Dendritic cell treated with granulocyte-macrophage colony-stimulating factor and Interleukin-4, amounts not matched to agents 40 ng/mL and 50 ng/mL, for 4 days (primary cell): ENCODE measurements at regions not wholly inside any gene's neighbourhood (a gene's known extent, or its start where the extent isn't known, plus 50 kb on each side); places are given as distances from the start of the nearest gene placed in this dataset.

Source experiments
- H3K27ac Mint-ChIP-seq: one replicate; pipeline ENCODE4 v1.8.0; 2022; ENCODE audit warnings: mild to moderate bottlenecking, mixed read lengths
- H3K27me3 Mint-ChIP-seq: one replicate; pipeline ENCODE4 v1.8.0; 2022; ENCODE audit warnings: mild to moderate bottlenecking, mixed read lengths
- H3K36me3 Mint-ChIP-seq: one replicate; pipeline ENCODE4 v1.8.0; 2022; ENCODE audit warnings: low read depth, mixed read lengths
- H3K4me1 Mint-ChIP-seq: one replicate; pipeline ENCODE4 v1.8.0; 2022; ENCODE audit warnings: low read depth, mixed read lengths
- H3K4me3 Mint-ChIP-seq: one replicate; pipeline ENCODE4 v1.8.0; 2022; ENCODE audit warnings: mild to moderate bottlenecking, moderate library complexity, mixed read lengths
- H3K9me3 Mint-ChIP-seq: one replicate; pipeline ENCODE4 v1.8.0; 2022; ENCODE audit warnings: mixed read lengths
- intact Hi-C: fragments of 100-400 bp; cut with micrococcal nuclease; formaldehyde crosslinking; loops from one replicate; pipeline ENCODE4 v1.15.0; 2022

GRCh38 chr13:21826214-21827015 lies 155.5 kb downstream of the FGF9 start:
- Mint-ChIP-seq H3K4me1 (no peaks in the 10 kb centered on the region), H3K4me3 (no peak overlapping the region), H3K9me3 (no peaks in the 10 kb centered on the region), H3K27me3 (no peaks in the 10 kb centered on the region), H3K36me3 (no peaks in the 10 kb centered on the region), H3K27ac (no peak overlapping the region)
- intact Hi-C loops, result no loop called here

- Mint-ChIP-seq H3K4me1 (no peaks in the 10 kb centered on the region), H3K4me3 (no peak overlapping the region), H3K36me3 (no peaks in the 10 kb centered on the region), H3K9me3 (peaks cover 20% of the 10 kb centered on the region), H3K27me3 (no peaks in the 10 kb centered on the region), H3K27ac (no peak overlapping the region)
- intact Hi-C loops, result no loop called here
Measured at GRCh38 chr13:21831654-21832324, 160.9 kb downstream of the FGF9 start.

GRCh38 chr13:21833921-21834320 lies 163.0 kb downstream of the FGF9 start:
- Mint-ChIP-seq H3K36me3 (no peaks in the 10 kb centered on the region), H3K4me3 (no peak overlapping the region), H3K4me1 (no peaks in the 10 kb centered on the region), H3K27me3 (no peaks in the 10 kb centered on the region), H3K9me3 (peaks cover 20% of the 10 kb centered on the region), H3K27ac (no peak overlapping the region)
- intact Hi-C loops, result no loop called here

- no peaks in the 10 kb centered on the region for H3K27me3 Mint-ChIP-seq
- intact Hi-C loops, result no loop called here
- H3K4me1 Mint-ChIP-seq, result no peaks in the 10 kb centered on the region
- H3K4me3 Mint-ChIP-seq, result no peak overlapping the region
- H3K36me3 Mint-ChIP-seq, result no peaks in the 10 kb centered on the region
- H3K9me3 Mint-ChIP-seq, result peaks cover 20% of the 10 kb centered on the region
- H3K27ac Mint-ChIP-seq, result no peak overlapping the region
Measured at GRCh38 chr13:21834521-21834920, 163.6 kb downstream of the FGF9 start.

- peaks cover 3% of the 10 kb centered on the region for H3K27me3 Mint-ChIP-seq
- H3K36me3 Mint-ChIP-seq, result no peaks in the 10 kb centered on the region
- no peak overlapping the region for H3K4me3 Mint-ChIP-seq
- intact Hi-C loops, result no loop called here
- H3K9me3 Mint-ChIP-seq, result peaks cover 12% of the 10 kb centered on the region
- peaks cover 10% of the 10 kb centered on the region for H3K4me1 Mint-ChIP-seq
- H3K27ac Mint-ChIP-seq, result no peak overlapping the region
Measured at GRCh38 chr13:21837288-21837687, 166.4 kb downstream of the FGF9 start.

- Mint-ChIP-seq H3K4me3 (no peak overlapping the region), H3K4me1 (peaks cover 10% of the 10 kb centered on the region), H3K27ac (no peak overlapping the region), H3K36me3 (no peaks in the 10 kb centered on the region), H3K9me3 (peaks cover 5% of the 10 kb centered on the region), H3K27me3 (peaks cover 3% of the 10 kb centered on the region)
- intact Hi-C loops, result no loop called here
Measured at GRCh38 chr13:21837841-21838551, 167.1 kb downstream of the FGF9 start.

GRCh38 chr13:21846605-21847004 lies 175.7 kb downstream of the FGF9 start:
- Mint-ChIP-seq H3K9me3 (no peaks in the 10 kb centered on the region), H3K4me1 (peaks cover 6% of the 10 kb centered on the region), H3K27me3 (no peaks in the 10 kb centered on the region), H3K36me3 (no peaks in the 10 kb centered on the region), H3K27ac (no peak overlapping the region), H3K4me3 (no peak overlapping the region)
- intact Hi-C loops, result loop anchor here (5.0 kb wide), 1 partner anchor 431 kb away; no protein-coding TSS in a partner anchor

GRCh38 chr13:21849323-21849722 lies 178.4 kb downstream of the FGF9 start:
- no peaks in the 10 kb centered on the region for H3K27me3 Mint-ChIP-seq
- H3K4me1 Mint-ChIP-seq, result no peaks in the 10 kb centered on the region
- H3K9me3 Mint-ChIP-seq, result no peaks in the 10 kb centered on the region
- H3K4me3 Mint-ChIP-seq, result no peak overlapping the region
- no peak overlapping the region for H3K27ac Mint-ChIP-seq
- no peaks in the 10 kb centered on the region for H3K36me3 Mint-ChIP-seq
- intact Hi-C loops, result loop anchor here (5.0 kb wide), 1 partner anchor 428 kb away; no protein-coding TSS in a partner anchor

- intact Hi-C loops, result no loop called here
- H3K4me3 Mint-ChIP-seq, result no peak overlapping the region
- no peak overlapping the region for H3K27ac Mint-ChIP-seq
- no peaks in the 10 kb centered on the region for H3K36me3 Mint-ChIP-seq
- no peaks in the 10 kb centered on the region for H3K27me3 Mint-ChIP-seq
- no peaks in the 10 kb centered on the region for H3K9me3 Mint-ChIP-seq
- H3K4me1 Mint-ChIP-seq, result no peaks in the 10 kb centered on the region
Measured at GRCh38 chr13:21850013-21851006, 179.4 kb downstream of the FGF9 start.

GRCh38 chr13:21852043-21852442 lies 181.2 kb downstream of the FGF9 start:
- H3K4me3 Mint-ChIP-seq, result no peak overlapping the region
- intact Hi-C loops, result no loop called here
- no peaks in the 10 kb centered on the region for H3K27me3 Mint-ChIP-seq
- no peak overlapping the region for H3K27ac Mint-ChIP-seq
- H3K4me1 Mint-ChIP-seq, result no peaks in the 10 kb centered on the region
- H3K9me3 Mint-ChIP-seq, result no peaks in the 10 kb centered on the region
- H3K36me3 Mint-ChIP-seq, result no peaks in the 10 kb centered on the region

- H3K9me3 Mint-ChIP-seq, result peaks cover 6% of the 10 kb centered on the region
- intact Hi-C loops, result no loop called here
- no peaks in the 10 kb centered on the region for H3K36me3 Mint-ChIP-seq
- no peaks in the 10 kb centered on the region for H3K4me1 Mint-ChIP-seq
- H3K4me3 Mint-ChIP-seq, result no peak overlapping the region
- H3K27me3 Mint-ChIP-seq, result no peaks in the 10 kb centered on the region
- no peak overlapping the region for H3K27ac Mint-ChIP-seq
Measured at GRCh38 chr13:21853779-21854178, 182.9 kb downstream of the FGF9 start.

- Mint-ChIP-seq H3K27me3 (no peaks in the 10 kb centered on the region), H3K27ac (no peak overlapping the region), H3K9me3 (peaks cover 2% of the 10 kb centered on the region), H3K36me3 (no peaks in the 10 kb centered on the region), H3K4me3 (no peak overlapping the region), H3K4me1 (no peaks in the 10 kb centered on the region)
- intact Hi-C loops, result no loop called here
Measured at GRCh38 chr13:21868823-21869222, 197.9 kb downstream of the FGF9 start.

GRCh38 chr13:21871382-21871781 lies 200.5 kb downstream of the FGF9 start:
- Mint-ChIP-seq H3K27ac (no peak overlapping the region), H3K9me3 (no peaks in the 10 kb centered on the region), H3K36me3 (no peaks in the 10 kb centered on the region), H3K27me3 (no peaks in the 10 kb centered on the region), H3K4me1 (no peaks in the 10 kb centered on the region), H3K4me3 (no peak overlapping the region)
- intact Hi-C loops, result no loop called here
